T-helper 2 cell treated with Interferon-gamma antibody and Interleukin-4, amounts not matched to agents 5 μg/mL and 100 μg/mL, for 36 hours (primary cell): ENCODE measurements at regions not wholly inside any gene's neighbourhood (a gene's known extent, or its start where the extent isn't known, plus 50 kb on each side); places are given as distances from the start of the nearest gene placed in this dataset.
"Not testable (repeated sequence)": the region's sequence is repeated elsewhere in the genome, so short reads cannot be mapped to it uniquely, and the experiment has no call there.

Source experiments
- DNase-seq: peaks from one replicate; pipeline ENCODE4 v3.0.0; 2021; ENCODE audit warnings: low spot score
- H3K27ac Mint-ChIP-seq: one replicate; pipeline ENCODE4 v1.8.0; 2021; ENCODE audit warnings: mild to moderate bottlenecking, mixed read lengths
- H3K27me3 Mint-ChIP-seq: one replicate; pipeline ENCODE4 v1.8.0; 2021; ENCODE audit warnings: low read depth, mixed read lengths
- H3K36me3 Mint-ChIP-seq: one replicate; pipeline ENCODE4 v1.8.0; 2021; ENCODE audit warnings: low read depth, mixed read lengths
- H3K4me1 Mint-ChIP-seq: one replicate; pipeline ENCODE4 v1.8.0; 2021; ENCODE audit warnings: low read depth, mixed read lengths
- H3K4me3 Mint-ChIP-seq: one replicate; pipeline ENCODE4 v1.8.0; 2022; ENCODE audit warnings: mild to moderate bottlenecking, moderate library complexity, mixed read lengths
- H3K9me3 Mint-ChIP-seq: one replicate; pipeline ENCODE4 v1.8.0; 2021; ENCODE audit warnings: mixed read lengths

- Mint-ChIP-seq H3K4me1 (peaks cover 29% of the 10 kb centered on the region), H3K4me3 (peak overlapping the region; percentile 12), H3K27ac (peak overlapping the region; percentile 75), H3K9me3 (peaks cover 6% of the 10 kb centered on the region), H3K36me3 (no peaks in the 10 kb centered on the region), H3K27me3 (no peaks in the 10 kb centered on the region)
- no peak for DNase-seq
Observed at GRCh38 chr10:9096288-9096687, 1041.8 kb downstream of the GATA3 start.

- no peak for DNase-seq
- Mint-ChIP-seq H3K4me1 (peaks cover 25% of the 10 kb centered on the region), H3K27ac (no peak overlapping the region), H3K9me3 (peaks cover 6% of the 10 kb centered on the region), H3K4me3 (no peak overlapping the region), H3K27me3 (no peaks in the 10 kb centered on the region), H3K36me3 (no peaks in the 10 kb centered on the region)
Observed at GRCh38 chr10:9097206-9097990, 1042.9 kb downstream of the GATA3 start.

GRCh38 chr10:9097991-9098306 is 1043.5 kb downstream of the GATA3 start:
- Mint-ChIP-seq H3K36me3 (no peaks in the 10 kb centered on the region), H3K27ac (no peak overlapping the region), H3K4me1 (peaks cover 21% of the 10 kb centered on the region), H3K4me3 (no peak overlapping the region), H3K9me3 (peaks cover 6% of the 10 kb centered on the region), H3K27me3 (no peaks in the 10 kb centered on the region)
- no peak for DNase-seq

GRCh38 chr10:9102026-9102425 is 1047.5 kb downstream of the GATA3 start:
- Mint-ChIP-seq H3K27me3 (no peaks in the 10 kb centered on the region), H3K4me3 (no peak overlapping the region), H3K4me1 (peaks cover 13% of the 10 kb centered on the region), H3K36me3 (no peaks in the 10 kb centered on the region), H3K9me3 (no peaks in the 10 kb centered on the region), H3K27ac (no peak overlapping the region)
- DNase-seq: no peak

- no peak overlapping the region for H3K27ac Mint-ChIP-seq
- DNase-seq: no peak
- no peaks in the 10 kb centered on the region for H3K36me3 Mint-ChIP-seq
- H3K4me1 Mint-ChIP-seq: peaks cover 8% of the 10 kb centered on the region
- H3K27me3 Mint-ChIP-seq: no peaks in the 10 kb centered on the region
- H3K9me3 Mint-ChIP-seq: no peaks in the 10 kb centered on the region
- H3K4me3 Mint-ChIP-seq: no peak overlapping the region
Observed at GRCh38 chr10:9103301-9103700, 1048.8 kb downstream of the GATA3 start.

- H3K4me1 Mint-ChIP-seq: peaks cover 5% of the 10 kb centered on the region
- no peaks in the 10 kb centered on the region for H3K9me3 Mint-ChIP-seq
- no peak for DNase-seq
- no peak overlapping the region for H3K27ac Mint-ChIP-seq
- no peaks in the 10 kb centered on the region for H3K27me3 Mint-ChIP-seq
- no peaks in the 10 kb centered on the region for H3K36me3 Mint-ChIP-seq
- no peak overlapping the region for H3K4me3 Mint-ChIP-seq
Observed at GRCh38 chr10:9111976-9112375, 1057.5 kb downstream of the GATA3 start.

GRCh38 chr10:9126728-9127127 is 1072.2 kb downstream of the GATA3 start:
- Mint-ChIP-seq H3K36me3 (no peaks in the 10 kb centered on the region), H3K4me1 (no peaks in the 10 kb centered on the region), H3K9me3 (peaks cover 3% of the 10 kb centered on the region), H3K27ac (no peak overlapping the region), H3K4me3 (no peak overlapping the region), H3K27me3 (no peaks in the 10 kb centered on the region)
- no peak for DNase-seq

- DNase-seq: peak; percentile 55
- Mint-ChIP-seq H3K4me1 (peaks cover 6% of the 10 kb centered on the region), H3K27me3 (no peaks in the 10 kb centered on the region), H3K36me3 (no peaks in the 10 kb centered on the region), H3K9me3 (no peaks in the 10 kb centered on the region), H3K4me3 (no peak overlapping the region), H3K27ac (no peak overlapping the region)
Observed at GRCh38 chr10:9137368-9137767, 1082.9 kb downstream of the GATA3 start.

GRCh38 chr10:9138829-9139228 is 1084.3 kb downstream of the GATA3 start:
- not testable (repeated sequence) for H3K27ac Mint-ChIP-seq, H3K27me3 Mint-ChIP-seq, DNase-seq, H3K9me3 Mint-ChIP-seq, H3K4me1 Mint-ChIP-seq, H3K36me3 Mint-ChIP-seq, H3K4me3 Mint-ChIP-seq

GRCh38 chr10:9140373-9140772 is 1085.9 kb downstream of the GATA3 start:
- Mint-ChIP-seq H3K27me3 (no peaks in the 10 kb centered on the region), H3K27ac (no peak overlapping the region), H3K4me1 (peaks cover 8% of the 10 kb centered on the region), H3K36me3 (no peaks in the 10 kb centered on the region), H3K4me3 (no peak overlapping the region), H3K9me3 (peaks cover 2% of the 10 kb centered on the region)
- no peak for DNase-seq

GRCh38 chr10:9147475-9147874 is 1093.0 kb downstream of the GATA3 start:
- Mint-ChIP-seq H3K4me3 (no peak overlapping the region), H3K36me3 (peaks cover 2% of the 10 kb centered on the region), H3K27me3 (no peaks in the 10 kb centered on the region), H3K9me3 (peaks cover 13% of the 10 kb centered on the region), H3K27ac (no peak overlapping the region), H3K4me1 (peaks cover 10% of the 10 kb centered on the region)
- no peak for DNase-seq

GRCh38 chr10:9149134-9149533 is 1094.6 kb downstream of the GATA3 start:
- no peak overlapping the region for H3K27ac Mint-ChIP-seq
- no peaks in the 10 kb centered on the region for H3K27me3 Mint-ChIP-seq
- peaks cover 8% of the 10 kb centered on the region for H3K4me1 Mint-ChIP-seq
- no peak for DNase-seq
- H3K9me3 Mint-ChIP-seq: peaks cover 17% of the 10 kb centered on the region
- H3K4me3 Mint-ChIP-seq: no peak overlapping the region
- H3K36me3 Mint-ChIP-seq: peaks cover 2% of the 10 kb centered on the region

GRCh38 chr10:9153057-9153456 is 1098.6 kb downstream of the GATA3 start:
- not testable (repeated sequence) for DNase-seq, H3K36me3 Mint-ChIP-seq, H3K9me3 Mint-ChIP-seq, H3K27ac Mint-ChIP-seq, H3K4me3 Mint-ChIP-seq, H3K4me1 Mint-ChIP-seq, H3K27me3 Mint-ChIP-seq

- H3K4me3 Mint-ChIP-seq: no peak overlapping the region
- no peaks in the 10 kb centered on the region for H3K4me1 Mint-ChIP-seq
- peaks cover 32% of the 10 kb centered on the region for H3K9me3 Mint-ChIP-seq
- H3K27ac Mint-ChIP-seq: no peak overlapping the region
- peaks cover 5% of the 10 kb centered on the region for H3K36me3 Mint-ChIP-seq
- no peak for DNase-seq
- H3K27me3 Mint-ChIP-seq: no peaks in the 10 kb centered on the region
Observed at GRCh38 chr10:9157656-9158055, 1103.2 kb downstream of the GATA3 start.

- Mint-ChIP-seq H3K4me1 (peaks cover 8% of the 10 kb centered on the region), H3K9me3 (peaks cover 42% of the 10 kb centered on the region), H3K36me3 (peaks cover 11% of the 10 kb centered on the region), H3K4me3 (no peak overlapping the region), H3K27ac (no peak overlapping the region), H3K27me3 (no peaks in the 10 kb centered on the region)
- no peak for DNase-seq
Observed at GRCh38 chr10:9158675-9159074, 1104.2 kb downstream of the GATA3 start.
